ENCODE measurements at regions not wholly inside any gene's neighbourhood (a gene's known extent, or its start where the extent isn't known, plus 50 kb on each side); places are given as distances from the start of the nearest gene placed in this dataset.

- intact Hi-C loops (cut with DNase I), result no loop called here
- no peaks in the 10 kb centered on the region for H3K9me3 ChIP-seq
- ATAC-seq, result no peak
- H3K36me3 ChIP-seq, result no peaks in the 10 kb centered on the region
- DNase-seq, result no peak
- H3K27me3 ChIP-seq, result no peaks in the 10 kb centered on the region
- no peak overlapping the region for H3K27ac ChIP-seq
- no peaks in the 10 kb centered on the region for H3K4me1 ChIP-seq
- TF ChIP-seq CTCF (IDR thresholded peaks at IDR 0.05), result no peak
- H3K4me3 ChIP-seq, result no peak overlapping the region
Observed at GRCh38 chr1:73782901-73783300, 415.1 kb downstream of the LRRIQ3 start.

GRCh38 chr1:73781251-73781650, 416.7 kb downstream of the LRRIQ3 start:
- no peak overlapping the region for H3K4me3 ChIP-seq
- DNase-seq (no peak), ATAC-seq (no peak)
- no peak overlapping the region for H3K27ac ChIP-seq
- intact Hi-C loops (cut with DNase I), result no loop called here
- no peaks in the 10 kb centered on the region for H3K36me3 ChIP-seq
- no peak for TF ChIP-seq CTCF (IDR thresholded peaks at IDR 0.05)
- H3K9me3 ChIP-seq, result no peaks in the 10 kb centered on the region
- H3K27me3 ChIP-seq, result no peaks in the 10 kb centered on the region
- no peaks in the 10 kb centered on the region for H3K4me1 ChIP-seq

- H3K4me3 ChIP-seq, result no peak overlapping the region
- TF ChIP-seq CTCF (IDR thresholded peaks at IDR 0.05), result no peak
- ATAC-seq (no peak), DNase-seq (no peak)
- no peaks in the 10 kb centered on the region for H3K27me3 ChIP-seq
- no peaks in the 10 kb centered on the region for H3K36me3 ChIP-seq
- H3K9me3 ChIP-seq, result no peaks in the 10 kb centered on the region
- intact Hi-C loops (cut with DNase I), result no loop called here
- no peak overlapping the region for H3K27ac ChIP-seq
- H3K4me1 ChIP-seq, result no peaks in the 10 kb centered on the region
Observed at GRCh38 chr1:73778471-73778870, 419.5 kb downstream of the LRRIQ3 start.

DNA sequence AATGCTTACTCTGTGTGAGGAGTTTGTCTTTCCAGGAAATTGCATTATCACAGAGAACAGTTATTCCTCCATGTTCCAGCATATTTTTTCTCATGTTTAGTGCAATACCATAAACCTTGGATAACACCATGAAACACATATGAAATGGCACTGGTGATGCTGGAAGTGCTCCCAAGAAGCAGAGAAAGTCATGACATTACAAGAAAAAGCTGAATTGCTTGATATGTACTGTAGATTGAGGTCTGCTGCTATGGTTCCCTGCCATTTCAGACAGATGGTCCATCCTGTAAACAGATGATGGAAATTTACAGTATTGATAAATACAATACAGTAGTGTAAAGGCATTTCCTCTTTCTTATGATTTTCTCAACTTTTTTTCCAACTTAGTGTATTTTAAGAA, 422.1 kb downstream of the LRRIQ3 start:
- intact Hi-C loops (cut with DNase I), result no loop called here
- Histone ChIP-seq H3K27me3 (no peaks in the 10 kb centered on the region), H3K36me3 (no peaks in the 10 kb centered on the region)

DNA sequence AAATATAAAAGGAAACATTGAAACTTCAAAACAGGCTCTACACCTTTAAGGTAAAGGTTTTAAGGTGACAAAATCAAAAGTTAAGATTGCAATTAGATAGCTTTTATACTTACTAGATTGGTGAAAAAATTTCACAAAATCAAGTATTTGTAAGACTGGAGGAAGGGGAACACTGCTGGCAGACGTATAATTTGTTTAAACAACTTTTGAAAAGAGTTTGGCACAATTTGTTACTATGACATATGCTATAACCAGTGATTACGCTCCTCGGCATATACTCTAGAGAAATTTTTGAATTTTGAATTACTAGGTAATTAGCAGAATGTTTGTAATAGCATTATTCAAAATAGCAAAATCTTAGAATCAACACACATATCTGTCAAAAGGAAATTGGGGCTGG, 425.0 kb downstream of the LRRIQ3 start:
- no peaks in the 10 kb centered on the region for H3K9me3 ChIP-seq
- no peaks in the 10 kb centered on the region for H3K4me1 ChIP-seq
- no peak overlapping the region for H3K27ac ChIP-seq
- no peak for TF ChIP-seq CTCF (IDR thresholded peaks at IDR 0.05)
- DNase-seq, result no peak
- ATAC-seq, result no peak
- H3K27me3 ChIP-seq, result no peaks in the 10 kb centered on the region
- no peaks in the 10 kb centered on the region for H3K36me3 ChIP-seq
- intact Hi-C loops (cut with DNase I), result no loop called here
- no peak overlapping the region for H3K4me3 ChIP-seq

More for the DNA sequence above, 422.1 kb downstream of the LRRIQ3 start:
- Histone ChIP-seq H3K4me3 (no peak overlapping the region), H3K9me3 (no peaks in the 10 kb centered on the region), H3K27ac (no peak overlapping the region), H3K4me1 (no peaks in the 10 kb centered on the region)
- no peak for TF ChIP-seq CTCF (IDR thresholded peaks at IDR 0.05)
- DNase-seq (no peak), ATAC-seq (no peak)

- TF ChIP-seq CTCF (IDR thresholded peaks at IDR 0.05), result no peak
- intact Hi-C loops (cut with DNase I), result no loop called here
- ATAC-seq (no peak), DNase-seq (no peak)
- Histone ChIP-seq H3K4me1 (no peaks in the 10 kb centered on the region), H3K27ac (no peak overlapping the region), H3K4me3 (no peak overlapping the region), H3K27me3 (no peaks in the 10 kb centered on the region), H3K36me3 (no peaks in the 10 kb centered on the region), H3K9me3 (no peaks in the 10 kb centered on the region)
Observed at GRCh38 chr1:73771396-73771795, 426.6 kb downstream of the LRRIQ3 start.
